Stimulated activated CD4-positive, alpha-beta T cell treated with anti-CD3 and anti-CD28 coated beads, Interleukin-2, amount 100 ng/mL, for 24 hours (primary cell): ENCODE measurements at regions not wholly inside any gene's neighbourhood (a gene's known extent, or its start where the extent isn't known, plus 50 kb on each side); places are given as distances from the start of the nearest gene placed in this dataset.

Experiments
- DNase-seq, 2 donors: peaks; one replicate each; pipeline ENCODE4 v3.0.0-alpha.2; 2020

DNA sequence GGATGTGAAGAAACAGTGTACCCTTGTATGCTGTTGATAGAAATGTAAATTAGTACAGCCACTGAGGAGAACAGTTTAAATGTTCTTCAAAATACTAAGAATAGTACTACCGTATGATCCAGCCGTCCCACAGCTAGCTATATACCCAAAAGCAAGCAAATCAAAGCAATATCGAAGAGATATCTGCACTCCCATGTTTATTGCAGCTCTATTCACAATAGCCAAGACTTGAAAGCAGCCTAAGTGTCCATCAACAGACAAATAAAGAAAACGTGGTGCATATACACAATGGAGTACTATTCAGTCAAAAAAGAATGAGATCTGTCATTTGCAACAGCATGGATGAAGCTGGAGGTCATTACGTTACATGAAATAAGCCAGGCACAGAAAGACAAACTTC is 88.5 kb upstream of the SLC38A4 start:
- DNase-seq: no peak

DNA sequence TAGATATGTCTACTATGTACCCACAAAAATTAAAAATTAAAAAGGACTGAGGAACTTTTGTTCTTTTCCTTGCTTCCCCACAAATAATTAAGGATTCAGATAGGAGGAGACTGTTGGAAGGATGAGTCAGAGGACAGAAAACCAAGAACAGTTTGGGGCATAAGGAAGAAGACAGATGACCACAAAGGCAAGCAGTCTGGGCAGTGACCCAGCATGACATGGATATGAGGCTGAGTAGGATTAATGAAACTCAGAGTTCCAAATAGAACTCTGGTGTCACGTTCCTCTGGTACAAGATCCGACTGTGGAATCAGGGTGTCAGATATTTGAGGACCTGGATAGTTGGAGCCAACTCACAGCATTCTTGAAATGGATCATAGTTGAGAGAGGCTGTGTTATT is 89.3 kb upstream of the SLC38A4 start:
- DNase-seq: no peak

DNA sequence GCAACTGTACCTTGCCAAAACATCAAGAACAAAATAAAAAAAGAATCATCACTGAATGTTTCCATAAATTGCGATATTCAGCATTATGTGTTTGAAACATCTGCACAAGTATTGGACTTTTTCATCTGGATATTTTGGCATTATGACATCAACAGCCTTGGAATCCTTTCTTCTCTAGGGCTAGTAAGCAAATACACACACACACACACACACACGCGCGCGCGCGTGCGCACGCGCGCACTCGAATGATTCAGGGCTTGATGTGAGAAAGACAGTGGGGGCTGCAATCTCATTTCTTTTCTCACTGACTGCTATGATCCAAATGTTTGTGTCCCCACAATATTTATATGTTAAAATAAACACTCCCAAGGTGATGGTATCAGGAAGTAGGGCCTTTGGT is 90.0 kb upstream of the SLC38A4 start:
- no peak for DNase-seq

DNA sequence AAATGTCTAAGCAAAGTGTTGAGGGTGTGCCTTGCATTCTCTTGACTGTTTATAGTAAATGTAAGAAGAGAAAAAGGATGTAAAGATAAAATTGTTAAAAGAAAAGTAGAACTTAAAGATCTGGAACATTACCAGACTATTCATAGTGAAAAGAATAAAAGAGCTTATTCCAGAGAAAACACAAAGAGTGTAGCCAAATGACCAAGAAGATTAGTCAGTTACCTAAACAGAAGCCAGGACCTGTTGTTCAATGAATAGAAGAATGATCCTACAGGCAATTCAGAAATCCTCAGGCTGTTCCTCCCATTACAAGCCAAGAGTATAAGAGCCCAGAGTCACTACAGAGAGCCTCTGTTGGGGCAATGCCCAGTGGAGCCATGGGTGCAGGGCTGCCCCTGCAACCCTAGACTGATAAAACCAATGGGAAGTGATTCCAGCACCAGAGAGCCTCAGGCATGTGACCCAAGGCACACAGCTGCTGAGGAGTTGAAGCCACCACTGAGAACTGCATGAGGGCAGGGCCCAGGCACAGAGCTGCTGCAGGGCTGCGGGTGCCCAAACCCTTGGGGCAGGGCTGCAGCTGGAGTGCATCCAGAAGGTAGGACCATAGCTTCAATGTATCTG is 91.1 kb upstream of the SLC38A4 start:
- no peak for DNase-seq

DNA sequence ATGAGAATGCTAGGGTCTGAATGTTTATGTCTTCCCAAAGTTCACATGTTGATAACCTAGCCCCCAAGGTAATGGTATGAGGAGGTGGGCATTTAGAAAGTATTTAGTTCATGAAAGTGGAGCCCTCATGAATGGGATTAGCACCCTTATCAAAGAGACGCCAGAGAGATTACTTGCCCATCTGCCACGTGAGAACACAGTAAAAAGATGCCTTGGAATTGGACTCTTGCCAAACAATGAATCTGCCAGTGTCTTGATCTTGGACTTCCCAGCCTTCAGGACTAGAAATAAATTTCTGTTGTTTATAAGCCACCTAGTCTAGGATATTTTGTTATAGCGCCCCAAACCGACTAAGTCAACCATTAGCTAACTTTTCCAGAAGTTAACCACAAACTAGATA is 92.0 kb upstream of the SLC38A4 start:
- no peak for DNase-seq

DNA sequence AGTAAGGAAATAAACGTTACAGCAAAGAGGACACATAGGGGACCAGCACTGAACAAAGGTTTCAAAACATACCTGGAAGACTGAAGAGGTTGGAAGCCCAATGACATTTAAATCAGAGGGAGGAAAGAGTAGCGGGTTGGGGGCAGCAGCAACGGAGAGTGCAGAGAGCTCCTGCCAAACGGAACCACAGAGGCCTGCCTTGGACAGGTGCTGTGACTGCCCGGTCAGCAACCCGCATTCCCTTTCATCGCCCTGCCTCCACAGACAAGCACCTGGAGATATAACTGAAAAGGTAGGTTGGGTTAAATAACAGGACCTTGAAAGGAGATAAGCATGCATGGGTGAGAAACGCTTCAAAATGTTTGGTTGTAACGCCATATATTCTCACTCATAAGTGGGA is 92.8 kb upstream of the SLC38A4 start:
- no peak for DNase-seq

DNA sequence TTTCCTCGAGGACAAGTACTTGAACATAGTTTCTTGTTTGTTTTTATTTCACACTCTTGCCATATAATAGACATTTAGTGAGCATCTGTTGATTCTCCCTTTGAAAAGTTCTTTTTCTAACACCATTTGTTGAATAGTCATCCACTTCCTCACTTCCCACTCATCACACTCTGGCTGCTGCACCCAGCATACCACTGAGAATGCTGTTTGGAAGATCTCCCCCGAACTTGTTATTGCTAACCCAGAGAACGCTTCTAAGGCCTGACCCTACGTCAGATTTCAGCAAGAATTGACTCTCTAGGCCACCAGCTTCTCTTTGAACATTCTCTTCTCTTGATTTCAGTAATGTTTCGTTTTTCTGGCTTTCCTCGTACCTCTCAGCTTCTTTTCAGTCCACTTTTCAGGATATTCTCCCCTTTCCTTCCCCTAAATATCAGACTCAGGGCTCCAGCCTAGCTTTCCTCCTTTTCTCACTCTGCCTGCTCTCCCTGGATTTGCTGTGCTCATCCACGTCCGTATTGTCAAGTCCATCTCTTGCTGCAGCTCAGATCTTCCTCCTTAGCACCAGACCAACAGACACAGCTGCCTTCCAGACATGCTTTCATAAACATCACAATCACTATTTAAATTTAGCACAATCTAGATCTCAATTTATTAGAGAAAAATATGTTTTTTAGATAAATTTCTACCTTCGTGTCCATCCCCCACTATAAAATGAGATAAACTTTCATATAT is 94.0 kb upstream of the SLC38A4 start:
- no peak for DNase-seq

DNA sequence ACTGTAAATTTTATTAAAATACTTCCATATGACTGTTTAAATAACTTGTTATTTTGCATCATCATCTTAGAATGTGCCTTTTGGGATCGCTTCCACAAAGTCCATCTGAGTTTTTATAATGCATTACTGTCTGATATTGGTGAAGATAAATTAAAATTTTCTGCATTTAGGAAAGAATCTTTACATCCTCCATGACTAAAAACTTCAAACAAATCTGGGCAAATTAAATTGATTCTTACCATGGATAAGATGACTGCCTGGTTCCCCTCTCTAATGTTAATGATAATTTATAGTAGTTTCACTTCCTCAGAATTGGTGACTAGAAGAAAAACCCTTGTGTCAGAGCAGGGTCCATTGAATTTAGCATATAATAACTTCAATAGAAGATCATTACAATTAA is 94.7 kb upstream of the SLC38A4 start:
- DNase-seq: no peak

DNA sequence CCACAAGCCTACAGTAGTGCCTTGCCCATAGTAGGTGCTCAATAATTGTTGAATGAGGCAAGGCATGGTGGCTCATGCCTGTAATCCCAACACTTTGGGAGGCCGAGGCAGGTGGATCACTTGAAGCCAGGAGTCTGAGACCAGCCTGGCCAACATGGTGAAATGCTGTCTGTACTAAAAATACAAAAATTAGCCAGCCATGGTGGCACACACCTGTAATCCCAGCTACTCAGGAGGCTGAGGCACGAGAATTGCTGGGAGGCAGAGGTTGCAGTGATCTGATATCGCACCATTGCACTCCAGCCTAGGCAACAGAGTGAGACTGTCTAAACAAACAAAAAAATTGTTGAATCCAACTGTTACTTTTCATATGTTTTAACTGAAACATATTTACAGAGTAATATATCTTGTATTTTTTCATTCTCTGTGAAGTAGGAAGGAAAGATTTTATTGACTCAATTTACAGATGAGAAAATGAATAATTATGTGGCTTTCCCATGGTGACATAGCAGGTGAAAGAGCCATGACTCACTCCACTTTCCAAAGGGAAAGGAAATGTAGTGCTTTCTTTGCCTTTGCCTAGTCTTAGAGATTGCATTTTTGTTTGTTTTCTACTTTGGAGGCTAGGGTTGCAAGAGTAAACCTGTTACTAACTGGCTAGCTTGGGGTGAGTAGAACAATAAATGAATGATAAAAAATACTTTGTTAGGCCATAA is 95.4 kb upstream of the SLC38A4 start:
- DNase-seq: no peak

DNA sequence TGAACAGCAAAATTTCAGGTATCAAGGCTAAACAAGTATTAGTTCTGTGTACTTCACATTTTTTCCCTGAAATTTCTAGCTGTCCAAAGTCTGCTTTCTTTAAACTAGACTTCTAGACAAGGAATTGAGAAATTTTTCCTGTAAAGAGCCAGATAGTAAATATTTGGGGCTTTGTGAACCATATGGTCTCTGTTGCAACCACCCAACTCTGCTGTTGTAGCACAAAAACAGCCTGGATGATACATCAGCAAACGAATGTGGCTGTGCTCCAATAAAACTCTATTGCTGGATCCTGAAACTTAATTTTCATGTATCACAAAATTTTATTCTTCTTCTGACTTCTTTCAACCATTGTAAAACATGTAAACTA is 96.0 kb upstream of the SLC38A4 start:
- no peak for DNase-seq

- no peak for DNase-seq
These were observed 100.7 kb upstream of the SLC38A4 start for GRCh38 chr12:46926526-46926925.

DNA sequence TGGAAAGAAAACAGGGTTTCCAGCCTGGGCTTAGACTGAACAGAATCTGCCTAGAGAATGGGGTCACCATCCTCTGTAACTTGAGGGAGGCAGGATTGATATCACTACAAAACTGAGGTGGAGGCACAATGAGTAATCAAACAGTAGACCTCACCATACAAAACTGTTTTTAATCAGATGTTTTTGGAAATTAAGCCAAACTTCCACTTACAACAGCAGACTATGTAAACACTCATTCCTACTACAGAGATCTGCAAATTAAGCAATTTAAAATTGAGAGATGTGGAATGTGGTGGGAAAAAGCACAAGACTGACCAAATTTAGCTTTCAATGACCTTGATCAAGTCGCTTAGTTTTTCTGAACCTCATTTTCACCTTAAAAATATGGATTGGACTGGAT is 104.3 kb upstream of the SLC38A4 start:
- DNase-seq: no peak

DNA sequence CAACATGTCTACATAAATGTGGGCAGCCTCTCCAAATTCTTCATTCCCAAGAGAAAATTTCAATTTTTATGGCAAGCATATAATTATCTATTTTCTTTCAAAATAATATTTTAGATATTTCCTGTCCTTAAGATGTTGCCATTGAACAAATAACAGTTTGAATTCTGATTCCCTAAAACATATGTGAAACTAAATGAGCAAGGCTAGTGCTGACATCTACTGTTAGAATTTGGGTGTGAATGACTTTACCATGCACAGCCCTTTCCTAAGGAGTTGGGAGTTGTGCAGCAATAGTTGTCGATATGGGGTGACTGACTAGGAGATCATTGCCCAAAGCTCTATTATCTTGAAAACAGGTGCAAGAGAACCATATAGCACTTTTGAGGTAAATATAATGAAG is 108.2 kb upstream of the SLC38A4 start:
- DNase-seq: no peak

GRCh38 chr12:46934374-46935111 is 108.7 kb upstream of the SLC38A4 start:
- DNase-seq: no peak

GRCh38 chr12:46935271-46935847 is 109.6 kb upstream of the SLC38A4 start:
- DNase-seq: no peak

GRCh38 chr12:46936042-46936441 is 110.2 kb upstream of the SLC38A4 start:
- no peak for DNase-seq

DNA sequence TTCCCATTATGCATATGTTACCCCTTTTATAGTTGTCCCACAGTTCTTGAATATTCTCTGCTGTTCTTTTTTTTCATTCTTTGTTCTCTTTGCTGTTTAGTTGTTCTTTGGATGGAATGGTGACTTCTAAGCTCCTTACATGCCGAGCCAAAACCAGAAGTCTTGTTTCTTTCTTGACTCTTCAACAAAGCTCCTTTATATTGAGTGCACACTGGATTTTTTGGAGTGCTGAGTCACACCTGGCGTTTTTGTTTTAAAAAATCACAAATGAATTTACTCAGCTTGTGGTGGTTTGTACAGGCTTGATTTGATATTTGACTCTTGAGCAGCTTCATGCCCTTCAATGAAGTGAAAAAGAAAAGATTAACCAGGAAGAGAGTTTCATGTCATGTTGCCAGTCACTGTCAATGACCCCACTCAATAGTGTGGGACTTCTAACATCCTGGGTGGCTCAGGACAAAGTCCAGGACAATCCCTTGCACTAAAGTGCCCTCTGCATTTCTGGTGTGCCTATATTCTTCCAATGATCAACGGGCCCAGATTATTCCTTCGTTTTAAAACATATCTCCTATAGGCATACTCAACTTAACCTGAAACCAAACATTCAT is 112.4 kb upstream of the SLC38A4 start:
- no peak for DNase-seq

DNA sequence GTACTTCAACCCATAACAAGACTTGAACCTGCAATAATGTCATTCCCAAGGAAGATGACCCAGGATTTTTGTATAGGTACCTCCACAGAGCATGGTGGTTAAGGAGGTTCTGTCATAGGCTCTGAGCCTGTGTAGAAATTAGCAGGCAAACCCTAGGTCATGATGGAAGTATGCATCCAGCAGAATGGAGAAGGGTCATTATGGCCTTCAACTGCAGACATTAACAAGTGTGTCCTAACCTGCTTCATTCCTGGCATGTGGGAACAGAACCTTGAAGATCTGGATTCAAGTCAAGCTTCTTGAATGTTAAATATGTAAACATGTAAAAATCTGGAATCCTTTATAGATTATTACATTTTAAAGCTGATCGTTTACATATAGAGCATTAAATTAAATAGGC is 116.2 kb upstream of the SLC38A4 start:
- no peak for DNase-seq

GRCh38 chr12:46942579-46942978 is 116.8 kb upstream of the SLC38A4 start:
- DNase-seq: no peak

DNA sequence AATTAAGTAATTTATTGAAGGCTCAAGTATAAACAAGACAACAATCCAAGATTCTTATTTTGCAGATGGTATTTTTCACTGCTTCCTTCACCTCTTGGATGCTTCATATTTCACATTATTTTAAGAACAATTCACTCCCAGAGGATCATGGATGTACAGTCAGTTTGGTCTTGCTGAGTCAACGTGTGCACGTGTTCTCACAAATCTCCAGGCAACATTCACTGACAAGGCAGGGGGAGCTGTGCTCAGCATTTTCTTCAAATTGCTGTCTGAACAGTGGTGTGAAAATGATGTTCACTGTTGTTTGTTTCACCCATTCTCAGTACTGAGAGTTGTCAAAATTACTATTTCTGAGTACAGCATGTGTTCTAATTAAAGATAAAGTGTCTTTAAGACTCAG is 118.3 kb upstream of the SLC38A4 start:
- no peak for DNase-seq

DNA sequence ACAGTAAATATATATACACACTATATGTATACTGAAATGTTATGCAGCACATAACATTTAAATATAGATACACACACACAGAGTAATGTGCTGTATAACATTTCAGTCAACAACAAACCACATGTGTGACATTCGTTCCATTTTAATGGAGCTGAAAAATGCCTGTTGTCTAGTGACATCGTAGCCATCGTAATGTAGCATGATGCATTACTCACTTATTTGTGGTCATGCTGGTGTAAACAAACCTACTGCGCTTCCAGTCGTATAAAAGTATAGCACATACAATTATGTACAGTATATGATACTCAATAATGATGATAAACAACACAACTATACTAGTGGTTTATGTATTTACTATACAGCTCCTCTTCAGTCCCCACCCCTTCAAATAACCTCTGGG is 119.0 kb upstream of the SLC38A4 start:
- no peak for DNase-seq

DNA sequence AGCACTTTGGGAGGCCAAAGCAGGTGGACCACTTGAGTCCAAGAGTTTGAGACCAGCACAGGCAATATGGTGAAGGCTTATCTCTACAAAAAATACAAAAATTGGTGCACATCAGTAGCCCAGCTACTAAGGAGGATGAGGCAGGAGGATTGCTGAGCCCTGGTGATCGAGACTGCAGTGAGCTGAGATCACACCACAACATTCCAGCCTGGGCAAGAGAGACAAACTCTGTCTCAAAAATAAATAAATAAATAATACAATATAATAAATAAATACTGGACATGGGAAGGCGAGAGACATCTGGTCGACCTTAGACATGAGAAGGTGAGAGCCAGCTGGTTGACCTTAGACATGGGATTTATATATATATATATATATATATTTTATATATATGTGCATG is 119.8 kb upstream of the SLC38A4 start:
- DNase-seq: no peak

DNA sequence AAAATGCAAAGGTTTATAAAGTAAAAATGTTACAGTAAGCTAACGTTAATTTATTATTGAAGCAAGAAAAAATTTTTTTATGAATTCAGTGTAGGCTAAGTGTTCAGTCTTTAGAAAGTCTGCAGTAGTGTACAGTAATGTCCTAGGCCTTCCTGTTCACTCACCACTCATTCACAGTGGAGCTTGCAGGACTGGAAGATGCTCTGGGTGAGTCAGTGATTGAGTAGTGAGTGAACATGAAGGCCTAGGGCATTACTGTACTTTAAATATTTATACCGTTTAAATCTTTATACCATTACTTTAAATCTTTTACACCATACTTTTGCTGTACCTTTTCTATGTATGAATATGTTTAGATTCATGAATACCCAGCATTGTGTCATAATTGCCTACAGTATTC is 120.3 kb upstream of the SLC38A4 start:
- DNase-seq: no peak
